ENCODE measurements at regions not wholly inside any gene's neighbourhood (a gene's known extent, or its start where the extent isn't known, plus 50 kb on each side); places are given as distances from the start of the nearest gene placed in this dataset.
"Not testable (repeated sequence)": the region's sequence is repeated elsewhere in the genome, so short reads cannot be mapped to it uniquely, and the experiment has no call there.

- no peak for DNase-seq (ENCODE audit: low read depth, low spot score)
- no peaks in the 10 kb centered on the region for H3K9me3 ChIP-seq (ENCODE audit: control insufficient read depth, insufficient read depth, low read depth, low read length)
- no peak overlapping the region for H3K4me3 ChIP-seq (ENCODE audit: low read depth in 2 of 2, low read length in 2 of 2)
- H3K27me3 ChIP-seq (ENCODE audit: control insufficient read depth, insufficient read depth, low read length), result no peaks in the 10 kb centered on the region
- no peak for ATAC-seq
- intact Hi-C loops (cut with micrococcal nuclease; ENCODE audit: unreplicated experiment), result no loop called here
- BruUV-seq (replicated peaks), result no TSS peak
- H3K36me3 ChIP-seq (ENCODE audit: control insufficient read depth, insufficient read depth, low read length), result no peaks in the 10 kb centered on the region
- H3K4me1 ChIP-seq (ENCODE audit: control insufficient read depth, insufficient read depth, low read length), result no peaks in the 10 kb centered on the region
- in situ Hi-C loops (cut with HindIII; ENCODE audit: low pct_unique_long_range_greater_than_20kb, low sequenced_read_pairs), result no loop called here
- H3K27ac ChIP-seq (ENCODE audit: low read length), result no peak overlapping the region
- TF ChIP-seq CTCF (IDR thresholded peaks at IDR 0.05), result no peak
- TF ChIP-seq REST (IDR thresholded peaks at IDR 0.05; ENCODE audit: insufficient read depth in 1 of 2, low read depth in 2 of 2, low read length in 1 of 2), result no peak
- TF ChIP-seq TCF7L2 (IDR thresholded peaks at IDR 0.05; ENCODE audit: low read depth, low read length), result no peak
- no peak for TF ChIP-seq POLR2AphosphoS5 (IDR thresholded peaks at IDR 0.05; ENCODE audit: low read depth, low read length)
- TF ChIP-seq SIN3A (IDR thresholded peaks at IDR 0.05; ENCODE audit: borderline replicate concordance, insufficient read depth, low read depth, low read length), result no peak
- ChIA-PET CTCF (no interaction called here), POLR2A (no interaction called here)
These were observed 511.9 kb upstream of the NCAM2 start for GRCh38 chr21:20486303-20486702.

GRCh38 chr21:20502915-20503314, 495.3 kb upstream of the NCAM2 start:
- H3K4me3 ChIP-seq (ENCODE audit: low read depth in 2 of 2, low read length in 2 of 2); in situ Hi-C loops (cut with HindIII; ENCODE audit: low pct_unique_long_range_greater_than_20kb, low sequenced_read_pairs); H3K9me3 ChIP-seq (ENCODE audit: control insufficient read depth, insufficient read depth, low read depth, low read length); CTCF ChIA-PET; H3K27ac ChIP-seq (ENCODE audit: low read length); H3K27me3 ChIP-seq (ENCODE audit: control insufficient read depth, insufficient read depth, low read length); ATAC-seq; POLR2A ChIA-PET; DNase-seq (ENCODE audit: low read depth, low spot score); H3K36me3 ChIP-seq (ENCODE audit: control insufficient read depth, insufficient read depth, low read length); H3K4me1 ChIP-seq (ENCODE audit: control insufficient read depth, insufficient read depth, low read length); BruUV-seq (replicated peaks); intact Hi-C loops (cut with micrococcal nuclease; ENCODE audit: unreplicated experiment): not testable (repeated sequence)

GRCh38 chr21:20507783-20508182, 490.4 kb upstream of the NCAM2 start:
- DNase-seq (ENCODE audit: low read depth, low spot score) (no peak), ATAC-seq (no peak)
- POLR2A ChIA-PET, result no interaction called here
- CTCF ChIA-PET, result no interaction called here
- Histone ChIP-seq H3K36me3 (ENCODE audit: control insufficient read depth, insufficient read depth, low read length) (no peaks in the 10 kb centered on the region), H3K27ac (ENCODE audit: low read length) (no peak overlapping the region), H3K4me1 (ENCODE audit: control insufficient read depth, insufficient read depth, low read length) (no peaks in the 10 kb centered on the region), H3K4me3 (ENCODE audit: low read depth in 2 of 2, low read length in 2 of 2) (no peak overlapping the region), H3K9me3 (ENCODE audit: control insufficient read depth, insufficient read depth, low read depth, low read length) (no peaks in the 10 kb centered on the region), H3K27me3 (ENCODE audit: control insufficient read depth, insufficient read depth, low read length) (no peaks in the 10 kb centered on the region)
- in situ Hi-C loops (cut with HindIII; ENCODE audit: low pct_unique_long_range_greater_than_20kb, low sequenced_read_pairs), result no loop called here
- intact Hi-C loops (cut with micrococcal nuclease; ENCODE audit: unreplicated experiment), result no loop called here
- TF ChIP-seq TCF7L2 (IDR thresholded peaks at IDR 0.05; ENCODE audit: low read depth, low read length), result no peak
- TF ChIP-seq REST (IDR thresholded peaks at IDR 0.05; ENCODE audit: insufficient read depth in 1 of 2, low read depth in 2 of 2, low read length in 1 of 2), result no peak
- TF ChIP-seq SIN3A (IDR thresholded peaks at IDR 0.05; ENCODE audit: borderline replicate concordance, insufficient read depth, low read depth, low read length), result no peak
- TF ChIP-seq CTCF (IDR thresholded peaks at IDR 0.05), result no peak
- no peak for TF ChIP-seq POLR2AphosphoS5 (IDR thresholded peaks at IDR 0.05; ENCODE audit: low read depth, low read length)
- BruUV-seq (replicated peaks), result no TSS peak
